ENCODE measurements at regions not wholly inside any gene's neighbourhood (a gene's known extent, or its start where the extent isn't known, plus 50 kb on each side); places are given as distances from the start of the nearest gene placed in this dataset.

DNA sequence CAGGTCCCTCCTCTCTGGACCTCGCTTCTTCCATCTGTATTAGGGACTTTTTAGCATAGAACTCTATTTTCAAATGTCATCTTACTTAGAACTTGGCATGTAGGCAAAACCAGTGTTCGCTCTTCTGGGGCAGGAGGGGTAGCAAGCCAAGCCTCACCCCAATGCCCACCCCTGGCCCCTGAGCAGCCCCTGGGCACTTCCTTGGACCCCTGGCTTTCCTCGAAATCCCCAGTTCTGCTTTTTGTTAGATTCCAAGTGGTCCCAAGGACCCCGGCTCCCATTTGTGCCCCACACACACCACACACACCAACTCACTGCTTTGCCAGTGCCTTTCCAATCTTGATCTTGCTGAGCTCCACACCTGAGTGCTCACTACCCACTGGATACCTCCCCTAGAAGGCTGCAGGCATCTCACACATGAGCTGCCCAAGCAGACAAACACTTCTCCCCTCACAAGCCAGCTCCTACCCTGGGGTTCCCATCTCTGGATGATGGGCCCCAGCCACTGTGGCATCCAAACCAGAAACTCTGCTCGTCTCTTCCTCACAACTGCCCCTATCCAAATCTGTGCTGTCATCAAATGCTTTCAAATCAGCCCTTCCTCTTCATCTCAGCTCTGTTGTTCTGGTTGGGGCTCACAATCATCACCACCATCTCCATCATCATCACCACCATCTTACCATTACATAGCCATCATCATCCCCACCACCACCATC is 167.9 kb upstream of the ZMIZ1 start:
- no peak for DNase-seq

DNA sequence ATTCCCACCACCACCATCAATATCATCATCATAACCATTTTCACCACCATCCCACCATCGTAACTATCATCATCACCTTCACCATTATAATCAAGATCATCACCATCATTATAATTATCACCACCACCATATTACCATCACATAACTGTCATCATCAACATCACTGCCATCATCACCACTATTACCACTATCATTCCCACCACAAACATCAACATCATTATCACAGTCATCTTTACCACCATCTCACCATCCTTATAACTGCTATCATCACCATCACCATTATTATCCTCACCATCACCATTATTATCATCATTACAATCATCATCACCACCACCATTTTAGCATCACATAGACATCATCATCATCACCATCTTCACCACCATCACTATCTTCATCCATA is 167.1 kb upstream of the ZMIZ1 start:
- DNase-seq = no peak

DNA sequence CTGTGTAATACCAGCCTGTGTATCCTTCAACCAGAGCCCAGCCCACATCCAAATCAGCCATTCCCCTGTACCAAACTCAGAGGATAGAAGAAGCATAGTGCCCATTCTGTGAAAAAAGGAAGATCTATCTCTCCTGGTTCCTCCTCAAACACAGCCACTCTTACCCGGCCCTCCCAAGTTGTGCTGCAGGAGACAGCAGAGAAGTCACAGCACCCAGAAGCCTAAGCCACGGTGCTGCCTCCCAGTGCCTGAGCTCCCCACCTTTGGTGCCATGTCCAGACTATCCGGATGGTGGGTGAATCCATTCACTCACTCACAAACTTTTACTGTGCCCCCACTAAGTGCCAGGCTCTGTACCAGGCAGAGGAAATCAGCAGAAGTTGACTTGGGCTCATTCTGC is 166.0 kb upstream of the ZMIZ1 start:
- no peak for DNase-seq

DNA sequence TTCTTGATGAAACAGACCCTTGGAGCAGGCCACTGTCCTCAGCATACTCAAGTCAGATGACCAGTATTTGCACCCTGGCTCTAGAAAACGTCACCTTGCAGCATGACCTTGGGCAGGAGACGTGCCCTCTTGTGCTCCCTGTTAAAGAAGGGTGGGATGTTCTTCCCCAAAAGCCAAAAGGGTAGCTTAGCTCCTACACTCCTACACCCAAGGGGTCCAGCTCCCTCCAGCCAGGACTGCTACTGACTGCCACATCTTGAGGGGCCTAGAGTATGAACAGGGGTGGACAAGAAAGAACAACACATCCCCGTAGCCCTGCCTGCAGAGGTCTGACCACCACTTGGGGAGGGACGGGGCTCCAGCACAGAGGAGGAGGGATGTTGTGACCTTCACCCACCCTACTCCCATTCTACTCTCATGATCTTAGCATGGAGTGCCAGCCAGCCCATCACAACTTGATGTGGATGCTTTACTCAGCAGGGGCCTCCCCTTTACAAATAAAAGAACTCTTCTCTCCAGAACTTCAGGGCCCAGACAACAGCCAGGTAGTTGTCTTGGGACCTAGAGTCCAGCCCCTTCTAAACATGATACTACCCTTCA is 165.3 kb upstream of the ZMIZ1 start:
- DNase-seq = no peak

DNA sequence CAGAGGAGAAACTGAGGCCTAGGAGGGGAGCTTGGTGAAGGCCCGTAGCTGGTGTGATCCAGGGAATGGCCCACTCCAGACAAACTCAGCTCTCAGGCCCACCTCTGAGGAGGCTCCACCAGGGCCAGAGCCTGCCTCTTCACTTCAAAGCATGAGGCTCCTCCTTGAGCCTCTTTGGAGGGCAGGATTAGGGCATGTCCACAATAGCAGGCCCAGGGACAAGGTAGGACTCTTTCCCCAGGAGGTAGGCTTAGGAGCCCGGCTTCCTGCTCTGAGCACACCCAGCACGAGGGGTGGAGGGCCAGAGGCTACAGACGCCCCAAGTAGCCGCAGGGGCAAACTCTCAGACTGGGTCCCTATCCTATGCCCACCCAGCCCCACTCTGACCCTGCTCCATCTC is 164.6 kb upstream of the ZMIZ1 start:
- DNase-seq = no peak

DNA sequence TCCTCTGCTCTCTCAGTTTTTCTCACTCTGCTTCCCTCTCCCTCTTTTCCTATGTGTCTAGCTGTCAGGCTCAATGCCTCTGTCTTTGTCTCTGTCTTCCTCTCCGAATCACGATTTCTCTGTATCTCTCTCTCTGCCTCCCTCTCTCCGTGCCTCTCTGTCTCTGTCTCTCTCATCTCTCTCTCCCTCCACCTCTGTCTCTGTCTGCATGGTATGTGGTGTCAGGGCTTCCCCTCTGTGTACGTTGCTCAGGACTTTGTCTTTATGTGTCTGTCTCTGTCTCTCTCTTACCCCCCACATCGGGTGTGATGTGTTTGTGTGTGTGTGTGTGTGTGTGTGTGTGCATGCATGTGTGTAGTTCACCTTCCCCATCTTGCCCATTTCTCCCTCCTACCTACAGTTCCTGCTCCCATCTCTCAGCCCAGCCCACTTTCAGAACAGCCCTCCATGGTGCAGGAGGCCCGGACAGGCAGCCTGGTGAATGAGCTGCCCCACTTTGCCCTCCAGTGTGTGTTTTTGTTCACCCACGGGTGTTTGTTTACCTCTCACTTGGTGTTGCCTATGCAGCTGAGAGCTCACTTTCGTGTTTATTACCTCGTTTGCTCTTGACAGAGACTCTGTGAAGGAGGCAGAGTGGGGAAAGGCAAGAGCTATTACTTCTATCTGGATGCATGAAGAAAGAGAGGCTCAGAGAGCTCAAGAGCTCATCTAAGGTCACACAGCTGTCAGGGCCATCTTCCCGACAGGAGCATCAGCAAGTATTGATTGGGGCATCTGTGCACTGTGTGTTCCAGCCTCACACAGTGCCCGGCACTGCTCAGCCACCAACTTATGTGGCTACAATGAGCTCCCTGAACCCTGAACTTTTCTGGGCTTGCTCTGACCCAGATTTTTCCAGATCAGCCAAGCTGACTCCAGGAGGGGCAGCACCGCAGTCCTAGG is 163.5 kb upstream of the ZMIZ1 start:
- no peak for DNase-seq

DNA sequence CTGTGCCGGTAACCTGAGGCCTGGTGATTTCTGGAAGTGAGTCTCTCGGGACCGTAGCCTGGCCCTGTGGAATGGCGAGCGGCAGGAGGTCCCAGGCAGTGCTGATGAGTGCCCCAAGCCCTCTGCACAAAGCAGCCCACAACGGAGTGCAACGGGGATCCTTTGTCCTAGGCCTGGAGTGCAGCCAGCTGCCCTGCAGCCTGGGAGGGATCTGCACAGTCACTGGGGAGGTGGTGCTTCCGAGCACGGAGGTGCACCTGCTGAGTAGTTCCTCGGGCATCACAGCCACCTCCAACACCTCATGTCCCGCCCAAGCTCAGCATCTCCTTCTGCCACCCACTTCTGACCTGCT is 162.8 kb upstream of the ZMIZ1 start:
- no peak for DNase-seq

DNA sequence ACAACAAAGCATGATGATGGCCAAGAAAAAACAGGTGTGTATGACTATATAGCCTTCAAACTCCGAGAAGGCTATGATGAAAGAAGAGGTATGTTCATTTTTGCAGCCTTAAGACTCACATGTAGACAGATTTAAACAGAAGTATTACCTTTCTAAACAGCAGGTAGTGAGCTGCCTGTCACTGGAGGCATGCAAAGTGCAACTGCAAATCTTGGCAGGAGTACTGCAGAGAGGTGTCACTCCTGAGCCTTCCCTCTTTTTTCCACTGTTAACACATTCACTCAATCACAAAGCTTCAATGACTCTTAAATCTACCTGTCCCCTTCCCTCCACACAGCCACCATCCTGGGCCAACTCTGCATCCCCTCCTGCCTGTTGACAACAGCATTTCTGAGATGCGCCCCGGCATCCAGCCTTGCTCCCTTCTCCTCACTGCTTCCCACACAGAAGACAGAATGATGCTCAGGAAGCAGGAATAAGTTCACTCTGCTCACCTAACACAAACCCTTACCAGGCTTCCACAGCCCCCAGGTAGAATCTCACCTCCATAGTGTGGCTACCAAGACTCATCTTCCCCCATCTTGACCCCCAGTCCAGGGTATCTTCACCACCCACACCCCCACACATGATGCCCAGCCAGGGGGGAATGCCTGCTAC is 161.9 kb upstream of the ZMIZ1 start:
- no peak for DNase-seq

DNA sequence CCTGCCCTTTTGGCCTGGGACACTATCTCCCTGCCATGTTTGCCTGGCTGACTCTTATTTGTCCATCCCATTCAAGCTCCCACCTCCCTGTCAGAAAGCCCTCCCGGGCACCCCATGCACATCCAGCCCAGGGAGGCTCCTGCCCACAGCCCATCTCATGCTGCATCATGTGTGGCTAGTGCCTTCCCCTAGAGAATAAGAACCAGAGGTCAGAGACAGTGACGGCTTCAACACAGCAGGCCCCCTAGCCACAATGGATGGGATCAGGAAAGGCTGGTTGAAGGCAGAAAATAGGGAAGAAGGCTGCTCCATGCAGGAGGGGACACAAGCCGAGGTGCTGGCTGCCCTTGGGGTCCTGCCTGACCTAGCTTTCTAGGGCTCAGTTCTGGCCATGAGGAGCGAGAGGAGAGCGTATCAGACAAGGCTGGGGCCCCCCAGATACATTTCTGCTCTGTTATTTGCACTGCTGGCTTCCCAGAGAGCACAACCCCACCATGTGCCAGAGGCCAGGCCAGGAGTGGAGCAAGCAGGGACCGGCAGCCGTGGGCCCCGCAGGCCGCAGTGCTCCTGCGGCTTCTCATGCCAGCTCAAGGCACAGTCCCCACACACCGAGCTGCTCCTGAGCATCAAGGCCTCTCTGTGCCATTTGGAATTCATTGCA is 161.1 kb upstream of the ZMIZ1 start:
- DNase-seq = no peak

DNA sequence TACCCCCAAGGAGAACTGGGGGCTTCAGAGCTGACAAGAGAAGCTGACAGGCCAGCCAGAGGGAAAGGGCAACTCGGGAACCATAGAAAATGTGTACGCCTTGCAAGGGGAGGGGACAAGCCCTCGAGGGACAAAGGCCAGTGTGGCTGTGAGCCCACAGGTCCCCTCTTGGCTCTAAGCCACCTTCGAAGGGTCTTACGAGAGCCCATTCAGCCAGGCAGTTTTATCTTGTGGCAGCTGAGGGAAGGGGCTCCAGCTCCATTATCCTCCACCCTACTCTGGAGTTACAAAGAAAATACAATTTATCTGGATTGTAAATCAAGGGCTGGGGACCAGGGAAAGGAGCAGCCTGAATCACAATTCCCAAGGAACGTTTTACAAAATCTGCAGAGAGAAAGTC is 159.5 kb upstream of the ZMIZ1 start:
- DNase-seq = no peak

DNA sequence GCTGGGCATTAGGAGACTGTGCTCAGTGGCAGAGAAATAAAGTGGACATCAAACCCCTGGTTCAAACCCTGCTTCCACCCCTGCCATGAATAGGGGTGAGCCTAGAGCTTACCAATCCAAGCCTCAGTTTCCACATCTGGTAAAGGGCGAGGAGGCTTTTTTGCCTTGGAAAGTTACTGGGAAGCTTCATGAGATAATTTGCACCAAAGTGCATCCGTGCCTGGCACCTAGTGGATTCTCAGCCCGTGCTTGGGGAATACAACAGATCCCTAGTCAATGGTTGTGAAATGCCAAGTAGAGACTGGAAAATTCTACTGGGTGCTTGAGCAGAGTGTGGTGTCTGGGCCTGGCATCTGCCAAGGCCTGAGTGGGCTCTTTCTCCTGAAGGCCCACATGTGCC is 158.7 kb upstream of the ZMIZ1 start:
- DNase-seq = no peak

DNA sequence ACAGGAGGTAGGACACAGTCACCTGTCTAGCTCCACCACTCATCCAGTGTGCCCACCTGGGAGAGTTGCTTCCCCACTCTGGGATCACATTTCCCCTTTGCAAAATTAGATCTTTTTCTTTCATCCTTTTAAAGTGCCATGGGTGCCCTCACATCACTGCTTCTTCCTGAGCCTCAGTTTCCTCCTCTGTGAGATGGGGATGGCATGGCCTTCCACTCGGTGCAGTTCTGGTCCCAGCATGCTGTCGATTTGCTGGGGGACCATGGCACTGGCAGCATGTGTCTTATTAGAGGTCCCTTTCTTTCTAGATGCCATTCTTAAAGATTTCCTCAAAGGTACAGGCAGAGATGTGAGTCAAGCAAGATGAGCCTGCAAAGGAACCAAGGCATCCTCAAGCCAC is 158.3 kb upstream of the ZMIZ1 start:
- no peak for DNase-seq

DNA sequence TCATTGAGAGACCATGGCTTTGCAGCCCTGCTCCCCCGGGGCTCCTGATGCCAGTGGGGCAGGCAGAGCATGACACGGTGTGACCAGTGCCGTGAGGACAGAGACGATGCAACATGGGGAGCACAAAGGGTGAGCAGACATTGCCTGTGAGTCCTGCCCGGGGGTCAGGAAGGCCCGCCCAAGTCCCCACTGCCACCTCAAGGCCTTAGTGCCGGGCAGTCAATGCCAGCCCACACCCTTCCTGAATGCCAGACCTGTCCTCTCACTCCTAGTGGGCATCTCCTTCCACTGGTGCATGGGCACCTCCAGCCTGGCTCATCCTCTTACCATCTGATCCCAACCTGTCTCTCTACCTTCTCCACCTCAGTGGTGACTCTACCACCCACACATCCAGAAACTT is 157.9 kb upstream of the ZMIZ1 start:
- no peak for DNase-seq

DNA sequence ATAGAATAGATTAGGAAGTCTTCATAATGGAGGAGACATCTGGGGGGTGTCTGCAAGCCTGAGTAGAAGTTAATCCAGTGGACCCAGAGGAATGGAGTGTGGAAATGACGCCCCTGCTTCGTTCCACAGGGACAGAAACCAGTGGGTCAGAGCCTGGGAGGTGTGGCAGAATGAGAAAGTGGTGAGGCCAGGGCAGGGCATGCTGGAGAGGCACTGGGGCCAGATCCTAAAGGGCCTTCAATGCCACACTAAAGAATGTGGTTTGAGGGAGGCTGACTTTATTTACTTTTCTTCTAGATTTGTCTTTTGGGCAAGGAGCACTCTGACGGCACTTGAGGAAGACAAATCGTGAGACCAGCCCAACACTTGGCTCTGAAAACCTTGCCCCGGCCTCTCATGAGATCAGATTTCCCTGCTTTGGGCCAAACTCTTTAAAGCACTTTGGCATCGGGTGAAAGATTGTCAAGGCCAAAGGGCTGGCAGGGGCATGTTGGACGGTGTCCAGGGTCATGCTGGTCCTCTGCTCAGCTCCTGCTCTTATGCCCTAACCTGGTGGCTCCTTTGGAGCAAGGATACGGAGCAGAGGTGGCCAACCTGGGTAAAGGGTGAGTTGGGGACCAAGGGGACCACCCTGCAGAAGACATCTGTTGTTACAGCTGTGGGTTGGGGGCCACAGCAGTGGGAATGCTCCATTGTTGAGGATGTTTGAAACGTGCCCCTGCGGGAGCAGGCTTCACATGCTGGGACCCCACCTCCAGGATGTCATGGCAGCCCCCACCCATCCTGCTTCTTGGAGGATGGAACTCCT is 157.0 kb upstream of the ZMIZ1 start:
- DNase-seq = no peak

DNA sequence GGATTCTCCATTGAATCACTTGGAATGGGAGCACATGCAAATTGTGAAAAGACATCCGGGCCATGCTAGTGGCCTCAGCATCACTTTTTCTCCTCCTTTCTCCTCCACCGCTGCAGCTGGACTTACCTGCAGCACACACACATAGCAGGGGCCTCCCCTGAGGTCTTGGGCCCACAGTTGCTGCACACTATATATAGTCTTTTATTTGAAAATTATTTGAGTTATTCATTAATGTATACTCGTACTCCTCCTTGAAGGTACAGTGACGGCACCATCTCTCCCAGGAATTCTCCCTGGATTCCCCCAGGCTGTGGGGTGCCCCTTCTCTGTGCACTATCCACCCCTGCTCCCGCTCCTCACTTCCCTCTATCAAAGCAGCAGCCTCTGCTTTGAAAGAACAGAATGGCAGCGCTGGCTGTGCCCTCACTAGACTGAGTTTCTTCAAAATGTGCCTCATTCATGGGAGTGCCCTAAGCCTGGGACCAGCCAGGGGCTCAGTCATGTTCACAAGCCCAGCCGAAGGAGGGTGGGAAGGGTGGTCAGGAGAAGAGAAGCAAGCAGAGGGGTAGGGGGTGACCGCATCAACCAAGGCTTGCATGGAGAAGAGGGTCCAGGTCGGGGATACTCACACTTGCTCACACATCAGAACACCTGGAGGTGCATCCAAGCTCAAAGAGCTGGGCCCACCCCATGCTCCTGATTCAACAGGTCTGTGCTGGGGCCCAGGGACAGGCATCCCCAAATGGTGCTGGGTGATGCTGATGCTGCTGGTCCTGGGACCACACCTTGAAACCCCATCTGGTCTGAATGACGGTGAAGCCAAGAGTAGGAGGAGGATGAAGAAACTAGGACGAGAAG is 156.2 kb upstream of the ZMIZ1 start:
- no peak for DNase-seq

DNA sequence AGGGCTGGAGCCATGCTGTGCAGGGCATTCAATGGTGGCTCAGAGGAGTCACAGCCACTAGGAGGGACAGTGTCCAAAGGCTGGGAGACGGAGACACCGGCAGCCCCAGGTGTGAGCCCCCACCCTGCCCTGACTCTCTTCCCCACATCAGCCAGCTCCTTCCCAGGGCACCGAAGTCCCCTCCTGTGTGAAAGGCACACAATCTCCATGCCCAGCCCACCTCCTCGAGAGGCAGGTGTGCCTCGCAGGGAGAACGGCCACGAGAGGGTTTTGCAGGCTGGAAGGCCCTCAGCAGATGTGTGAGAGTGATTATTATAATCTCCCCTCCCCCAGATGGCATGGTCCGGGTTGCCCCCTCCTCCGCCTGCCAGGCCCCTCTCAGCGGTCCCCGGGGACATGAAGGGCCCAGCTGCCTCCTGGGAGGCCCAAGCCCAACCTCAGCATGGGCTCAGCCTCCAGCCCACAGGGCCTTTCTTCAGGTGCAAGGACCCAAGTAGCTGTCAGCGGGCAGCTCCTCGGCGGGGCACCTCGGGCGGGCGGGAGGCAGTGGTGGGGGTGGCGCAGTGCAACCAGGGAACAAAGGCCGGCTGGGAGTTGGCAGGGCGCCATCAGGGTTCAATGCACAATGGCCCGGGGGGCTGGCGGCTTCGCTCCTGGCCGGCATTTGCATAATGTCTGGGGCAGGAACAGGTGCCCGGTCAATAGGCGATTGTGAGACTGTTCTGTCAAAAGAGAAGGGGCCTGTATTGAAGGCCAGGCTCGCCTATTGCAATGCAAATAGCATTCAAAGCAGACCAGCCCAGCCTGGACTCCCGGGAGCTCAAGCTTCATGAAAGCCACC is 155.3 kb upstream of the ZMIZ1 start:
- no peak for DNase-seq

DNA sequence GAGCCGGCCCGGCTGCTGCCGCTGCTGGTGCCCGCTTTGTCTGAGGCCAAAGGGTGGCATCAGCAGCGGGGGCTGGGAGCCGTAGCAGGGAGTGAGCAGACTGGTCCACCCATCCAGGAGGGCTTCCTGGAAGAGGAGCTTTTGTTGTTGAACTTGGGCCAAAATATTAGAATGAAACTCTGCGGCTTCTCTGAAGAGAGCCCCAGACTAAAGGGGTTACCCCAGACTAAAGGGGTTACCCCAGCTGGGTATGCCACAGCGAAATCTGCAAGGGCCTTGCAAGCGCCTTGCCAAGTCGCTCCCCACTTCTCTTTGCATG is 154.7 kb upstream of the ZMIZ1 start:
- no peak for DNase-seq

DNA sequence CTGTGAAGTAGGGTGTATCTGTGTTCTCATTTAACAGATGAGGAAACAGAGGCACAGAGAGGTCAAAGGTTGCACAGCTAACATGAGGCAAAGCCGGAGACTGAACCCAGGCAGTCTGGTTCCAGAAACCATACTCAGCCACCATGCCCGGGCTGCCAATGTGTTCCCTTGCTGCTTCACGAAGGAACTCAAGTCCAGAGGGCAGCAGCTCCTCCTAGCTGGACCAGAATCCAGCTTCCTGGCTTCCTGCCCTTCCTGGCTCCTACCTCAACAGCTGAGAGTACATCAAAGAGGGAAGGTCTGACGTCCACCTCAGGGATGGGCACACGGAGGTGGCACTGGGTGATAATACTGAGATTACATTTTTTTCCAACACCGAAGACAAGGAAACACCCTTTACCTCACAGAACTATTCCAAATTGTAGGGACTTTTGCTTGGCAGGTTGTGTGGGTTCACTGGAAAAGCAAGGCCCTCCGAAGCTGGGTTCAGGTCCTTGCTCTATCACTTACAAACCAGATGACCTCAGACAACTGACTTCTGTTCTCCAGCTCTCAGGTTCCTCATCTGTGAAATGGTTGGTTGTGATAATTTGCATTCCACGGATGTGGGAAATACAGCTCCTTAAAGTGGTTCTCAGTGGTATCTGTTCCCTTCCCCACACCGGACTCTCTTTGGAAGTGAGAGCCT is 154.1 kb upstream of the ZMIZ1 start:
- no peak for DNase-seq

DNA sequence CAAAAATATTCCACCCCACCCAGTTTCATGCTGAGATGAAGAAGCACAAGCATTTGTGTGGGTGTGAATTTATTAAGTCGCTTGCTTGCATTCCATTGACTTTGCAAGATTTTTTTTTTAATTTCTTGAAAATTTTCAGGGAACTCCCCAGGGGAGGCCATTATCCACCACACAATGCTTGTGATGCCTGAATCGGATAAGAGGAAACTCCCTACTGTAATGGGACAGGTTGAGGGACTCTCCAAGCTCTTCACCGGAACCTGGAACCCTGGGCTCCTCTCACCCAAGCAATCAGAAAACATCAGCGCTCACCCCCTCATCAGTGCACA is 153.6 kb upstream of the ZMIZ1 start:
- no peak for DNase-seq

DNA sequence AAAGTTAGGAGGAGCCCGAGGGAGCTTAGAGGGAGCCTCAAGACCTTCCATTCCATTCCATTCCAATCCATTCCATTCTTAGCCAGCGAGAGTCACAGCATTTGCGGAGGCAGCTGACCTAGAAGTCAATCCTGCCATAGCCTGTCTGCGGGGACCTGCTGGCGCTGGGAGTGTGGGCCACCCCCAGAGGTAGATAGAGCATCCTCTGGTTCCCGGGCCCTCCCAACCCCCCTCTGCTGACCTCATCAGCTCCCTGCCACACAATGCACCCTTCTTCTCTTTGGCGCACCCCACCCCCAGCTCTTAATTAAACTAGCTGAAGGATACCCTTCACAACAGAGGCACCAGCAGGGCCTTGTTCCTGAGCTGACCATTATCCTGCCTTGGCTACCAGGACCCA is 152.5 kb upstream of the ZMIZ1 start:
- DNase-seq = no peak

All from CD4-positive, alpha-beta T cell treated with Interferon alpha-2 for 1 hour (primary cell).